Neural cell (in vitro differentiated cells): ENCODE measurements at regions not wholly inside any gene's neighbourhood (a gene's known extent, or its start where the extent isn't known, plus 50 kb on each side); places are given as distances from the start of the nearest gene placed in this dataset.

Experiments used
- H2AFZ ChIP-seq: fragments of 200-600, 300-800 bp; sonication (generic), shearing (Covaris generic); 2 replicates; pipeline ENCODE4 v1.6.0; 2014; ENCODE audit warnings: low read depth, mild to moderate bottlenecking, antibody characterized with exemption, low read length, moderate library complexity
- H3F3A ChIP-seq: fragments of 200-600 bp; shearing (Covaris generic); 2 replicates; pipeline ENCODE4 v1.6.1; 2016; ENCODE audit warnings: mild to moderate bottlenecking, moderate library complexity, mixed read lengths, antibody characterized with exemption, low read length; ENCODE audit not compliant: insufficient read depth, poor library complexity, severe bottlenecking
- H3K27ac ChIP-seq: fragments of 200-600, 300-800 bp; sonication (generic), shearing (Covaris generic); 2 replicates; pipeline ENCODE4 v1.5.1; 2014; ENCODE audit warnings: mild to moderate bottlenecking, low read length, moderate library complexity
- H3K27me3 ChIP-seq: fragments of 300-800, 200-600 bp; sonication (generic), shearing (Covaris generic); 2 replicates; pipeline ENCODE4 v1.6.0; 2014; ENCODE audit warnings: mild to moderate bottlenecking, low read depth, low read length, moderate library complexity; ENCODE audit not compliant: insufficient read depth
- H3K36me3 ChIP-seq: fragments of 300-800, 200-600 bp; sonication (generic), shearing (Covaris generic); 2 replicates; pipeline ENCODE4 v1.5.1; 2014; ENCODE audit warnings: mild to moderate bottlenecking, antibody characterized with exemption, low read length, moderate library complexity; ENCODE audit not compliant: insufficient read depth
- H3K4me2 ChIP-seq: fragments of 300-800, 200-600 bp; sonication (generic), shearing (Covaris generic); 2 replicates; pipeline ENCODE4 v1.6.0; 2014; ENCODE audit warnings: mild to moderate bottlenecking, low read length
- H3K4me3 ChIP-seq: fragments of 300-800, 200-600 bp; sonication (generic), shearing (Covaris generic); 2 replicates; pipeline ENCODE4 v1.5.1; 2014; ENCODE audit warnings: mild to moderate bottlenecking, low read length, moderate library complexity
- H3K79me2 ChIP-seq: fragments of 200-600 bp; shearing (Covaris generic); replicated peaks from 2 replicates; pipeline ENCODE4 v1.6.0; 2014; ENCODE audit warnings: mild to moderate bottlenecking, low read length, moderate library complexity; ENCODE audit not compliant: insufficient read depth
- H3K9ac ChIP-seq: fragments of 300-800, 200-600 bp; sonication (generic), shearing (Covaris generic); 2 replicates; pipeline ENCODE4 v1.6.1; 2016; ENCODE audit warnings: mild to moderate bottlenecking, low read length, mixed read lengths
- H3K9me2 ChIP-seq: fragments of 200-600 bp; shearing (Covaris generic); 2 replicates; pipeline ENCODE4 v1.6.1; 2016; ENCODE audit warnings: mild to moderate bottlenecking, low read length, mixed read lengths; ENCODE audit not compliant: insufficient read depth
- H3K9me3 ChIP-seq: fragments of 200-600, 300-800 bp; sonication (generic), shearing (Covaris generic); 2 replicates; pipeline ENCODE4 v1.6.1; 2016; ENCODE audit warnings: mild to moderate bottlenecking, mixed run types, low read length, moderate library complexity, mixed read lengths
- H4K20me1 ChIP-seq: fragments of 200-600 bp; shearing (Covaris generic); 2 replicates; pipeline ENCODE4 v1.6.1; 2016; ENCODE audit warnings: mild to moderate bottlenecking, mixed run types; ENCODE audit not compliant: insufficient read depth
- CTCF ChIP-seq: fragments of 450-650 bp; IDR thresholded peaks from 2 replicates; pipeline ENCODE4 v1.5.1; 2014; ENCODE audit warnings: antibody characterized with exemption, mild to moderate bottlenecking, moderate library complexity; ENCODE audit not compliant: poor library complexity, severe bottlenecking
- EP300 ChIP-seq: fragments of 450-650 bp; conservative IDR thresholded peaks from 2 replicates; pipeline ENCODE4 v1.6.1; 2014; ENCODE audit warnings: antibody characterized with exemption, mild to moderate bottlenecking, moderate library complexity; ENCODE audit not compliant: poor library complexity, severe bottlenecking
- EZH2 ChIP-seq: fragments of 200-600, 300-800 bp; shearing (Covaris generic), sonication (generic); IDR thresholded peaks from 2 replicates; pipeline ENCODE4 v1.6.1; 2014; ENCODE audit warnings: antibody characterized with exemption, low read length, borderline replicate concordance, mild to moderate bottlenecking; ENCODE audit not compliant: insufficient read depth, poor library complexity, severe bottlenecking
- MXI1 ChIP-seq: fragments of 450-650 bp; conservative IDR thresholded peaks from 2 replicates; pipeline ENCODE4 v1.6.1; 2014; ENCODE audit warnings: antibody characterized with exemption, mild to moderate bottlenecking; ENCODE audit not compliant: poor library complexity, severe bottlenecking
- POLR2AphosphoS5 ChIP-seq: IDR thresholded peaks from 2 replicates; pipeline ENCODE4 v1.6.1; 2012
- RAD21 ChIP-seq: fragments of 450-650 bp; conservative IDR thresholded peaks from 2 replicates; pipeline ENCODE4 v1.6.1; 2014; ENCODE audit warnings: antibody characterized with exemption, mild to moderate bottlenecking, moderate library complexity
- REST ChIP-seq: IDR thresholded peaks from 2 replicates; pipeline ENCODE4 v1.6.1; 2012; ENCODE audit warnings: borderline replicate concordance
- SMC3 ChIP-seq: fragments of 450-650 bp; conservative IDR thresholded peaks from 2 replicates; pipeline ENCODE4 v1.6.1; 2014; ENCODE audit warnings: antibody characterized with exemption, mild to moderate bottlenecking, moderate library complexity; ENCODE audit not compliant: poor library complexity
- TAF1 ChIP-seq: IDR thresholded peaks from 2 replicates; pipeline ENCODE4 v1.6.1; 2012; ENCODE audit warnings: low read depth

GRCh38 chr10:117889664-117890063 is 157.1 kb downstream of the RAB11FIP2 start:
- H3K79me2 ChIP-seq = no peaks in the 10 kb centered on the region
- no peak overlapping the region for H3K4me2 ChIP-seq
- no peaks in the 10 kb centered on the region for H4K20me1 ChIP-seq
- no peaks in the 10 kb centered on the region for H3F3A ChIP-seq
- no peaks in the 10 kb centered on the region for H3K27me3 ChIP-seq
- H3K4me3 ChIP-seq = no peak overlapping the region
- H3K27ac ChIP-seq = no peak overlapping the region
- H3K36me3 ChIP-seq = no peaks in the 10 kb centered on the region
- no peak overlapping the region for H3K9ac ChIP-seq
- TF ChIP-seq CTCF (no peak), TAF1 (no peak), SMC3 (no peak), MXI1 (no peak), EZH2 (no peak), POLR2AphosphoS5 (no peak), RAD21 (no peak), REST (no peak), EP300 (no peak)
- H3K9me2 ChIP-seq = no peaks in the 10 kb centered on the region
- no peak overlapping the region for H2AFZ ChIP-seq
- H3K9me3 ChIP-seq = no peaks in the 10 kb centered on the region

GRCh38 chr10:117892681-117893220 is 154.0 kb downstream of the RAB11FIP2 start:
- TF ChIP-seq SMC3 (no peak), POLR2AphosphoS5 (no peak), TAF1 (no peak), MXI1 (no peak), CTCF (no peak), RAD21 (no peak)
- Histone ChIP-seq H3F3A (no peaks in the 10 kb centered on the region), H3K79me2 (no peaks in the 10 kb centered on the region), H3K27ac (no peak overlapping the region), H4K20me1 (no peaks in the 10 kb centered on the region), H3K27me3 (no peaks in the 10 kb centered on the region), H3K4me2 (no peak overlapping the region), H2AFZ (no peak overlapping the region), H3K9me3 (no peaks in the 10 kb centered on the region), H3K36me3 (no peaks in the 10 kb centered on the region), H3K9me2 (no peaks in the 10 kb centered on the region), H3K9ac (no peak overlapping the region), H3K4me3 (no peak overlapping the region)
